ENCODE measurements at regions not wholly inside any gene's neighbourhood (a gene's known extent, or its start where the extent isn't known, plus 50 kb on each side); places are given as distances from the start of the nearest gene placed in this dataset.

DNA sequence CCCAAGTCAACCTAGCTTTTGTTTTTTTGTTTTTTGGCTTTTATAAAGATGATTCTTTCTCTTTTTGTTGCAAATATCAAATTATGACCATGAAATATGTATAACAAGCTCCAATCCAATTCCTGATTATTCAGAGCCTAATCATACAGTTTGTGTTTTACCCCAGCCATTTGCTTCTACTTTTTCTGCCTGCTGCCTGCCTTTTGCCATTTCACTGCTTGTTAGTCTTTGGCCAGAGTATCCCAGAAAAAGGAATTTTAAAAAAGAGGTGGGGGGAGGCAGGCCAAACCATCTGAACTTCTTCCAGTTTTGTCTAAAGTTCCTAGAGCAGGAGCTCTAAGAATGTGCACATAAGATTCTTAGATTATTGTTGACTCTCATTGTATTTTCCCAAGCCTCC, 211.9 kb upstream of the VRK2 start:
- H3K27me3 ChIP-seq: no peaks in the 10 kb centered on the region
- H3K27ac ChIP-seq: no peak overlapping the region
- H3K4me1 ChIP-seq: no peaks in the 10 kb centered on the region
- TF ChIP-seq POLR2A (IDR thresholded peaks at IDR 0.05): no peak
- TF ChIP-seq, protein P1, sequence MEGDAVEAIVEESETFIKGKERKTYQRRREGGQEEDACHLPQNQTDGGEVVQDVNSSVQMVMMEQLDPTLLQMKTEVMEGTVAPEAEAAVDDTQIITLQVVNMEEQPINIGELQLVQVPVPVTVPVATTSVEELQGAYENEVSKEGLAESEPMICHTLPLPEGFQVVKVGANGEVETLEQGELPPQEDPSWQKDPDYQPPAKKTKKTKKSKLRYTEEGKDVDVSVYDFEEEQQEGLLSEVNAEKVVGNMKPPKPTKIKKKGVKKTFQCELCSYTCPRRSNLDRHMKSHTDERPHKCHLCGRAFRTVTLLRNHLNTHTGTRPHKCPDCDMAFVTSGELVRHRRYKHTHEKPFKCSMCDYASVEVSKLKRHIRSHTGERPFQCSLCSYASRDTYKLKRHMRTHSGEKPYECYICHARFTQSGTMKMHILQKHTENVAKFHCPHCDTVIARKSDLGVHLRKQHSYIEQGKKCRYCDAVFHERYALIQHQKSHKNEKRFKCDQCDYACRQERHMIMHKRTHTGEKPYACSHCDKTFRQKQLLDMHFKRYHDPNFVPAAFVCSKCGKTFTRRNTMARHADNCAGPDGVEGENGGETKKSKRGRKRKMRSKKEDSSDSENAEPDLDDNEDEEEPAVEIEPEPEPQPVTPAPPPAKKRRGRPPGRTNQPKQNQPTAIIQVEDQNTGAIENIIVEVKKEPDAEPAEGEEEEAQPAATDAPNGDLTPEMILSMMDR (IDR thresholded peaks at IDR 0.05): no peak
- no peaks in the 10 kb centered on the region for H3K36me3 ChIP-seq
- DNase-seq: no peak
- H3K9me3 ChIP-seq: no peaks in the 10 kb centered on the region
- no peak overlapping the region for H3K4me3 ChIP-seq

DNA sequence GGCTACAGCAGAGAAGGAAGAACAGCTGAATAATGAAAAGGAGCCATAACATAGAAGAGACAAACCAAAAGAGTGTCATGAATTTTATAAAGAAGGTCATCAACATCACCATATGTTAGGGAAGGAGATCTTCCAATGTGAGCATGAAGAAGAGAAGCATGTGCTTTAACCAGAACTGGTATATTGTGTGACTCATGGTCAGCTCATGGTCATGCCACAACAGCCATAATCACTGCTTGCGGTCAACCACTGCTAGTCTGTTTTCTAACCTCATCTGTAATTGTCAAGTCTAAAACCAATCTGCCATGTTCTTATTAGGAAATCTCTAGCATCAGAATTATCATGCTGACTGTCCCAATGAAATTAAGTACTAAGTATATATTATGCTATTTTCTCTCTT, 204.1 kb upstream of the VRK2 start:
- H3K4me1 ChIP-seq: no peaks in the 10 kb centered on the region
- H3K4me3 ChIP-seq: no peak overlapping the region
- no peaks in the 10 kb centered on the region for H3K27me3 ChIP-seq
- H3K36me3 ChIP-seq: no peaks in the 10 kb centered on the region
- H3K9me3 ChIP-seq: no peaks in the 10 kb centered on the region
- H3K27ac ChIP-seq: no peak overlapping the region
- TF ChIP-seq POLR2A (IDR thresholded peaks at IDR 0.05): no peak
- TF ChIP-seq, protein P1 (IDR thresholded peaks at IDR 0.05): no peak
- no peak for DNase-seq

DNA sequence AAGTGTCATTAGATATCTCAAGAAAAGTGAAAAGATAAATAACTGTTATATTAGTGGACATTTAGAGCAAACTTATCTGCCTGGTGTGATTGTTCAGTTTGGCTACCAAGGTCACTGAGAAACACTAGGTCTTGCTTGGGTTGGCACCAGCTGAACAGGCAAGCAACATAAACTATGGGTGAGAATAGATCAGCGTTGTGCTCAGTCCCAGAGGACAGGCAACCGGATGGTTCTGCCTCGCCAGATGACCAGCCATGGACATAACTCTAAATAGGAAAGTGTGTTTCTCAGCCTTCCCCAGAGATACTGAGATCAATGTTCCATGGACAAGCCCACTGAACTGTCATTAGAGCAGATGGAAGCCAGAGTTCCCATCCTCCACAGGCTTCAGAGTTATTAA, 203.4 kb upstream of the VRK2 start:
- no peak overlapping the region for H3K27ac ChIP-seq
- H3K9me3 ChIP-seq: no peaks in the 10 kb centered on the region
- no peak for DNase-seq
- no peaks in the 10 kb centered on the region for H3K27me3 ChIP-seq
- TF ChIP-seq, protein P1 (IDR thresholded peaks at IDR 0.05): no peak
- no peak for TF ChIP-seq POLR2A (IDR thresholded peaks at IDR 0.05)
- H3K4me1 ChIP-seq: no peaks in the 10 kb centered on the region
- H3K36me3 ChIP-seq: no peaks in the 10 kb centered on the region
- H3K4me3 ChIP-seq: no peak overlapping the region

DNA sequence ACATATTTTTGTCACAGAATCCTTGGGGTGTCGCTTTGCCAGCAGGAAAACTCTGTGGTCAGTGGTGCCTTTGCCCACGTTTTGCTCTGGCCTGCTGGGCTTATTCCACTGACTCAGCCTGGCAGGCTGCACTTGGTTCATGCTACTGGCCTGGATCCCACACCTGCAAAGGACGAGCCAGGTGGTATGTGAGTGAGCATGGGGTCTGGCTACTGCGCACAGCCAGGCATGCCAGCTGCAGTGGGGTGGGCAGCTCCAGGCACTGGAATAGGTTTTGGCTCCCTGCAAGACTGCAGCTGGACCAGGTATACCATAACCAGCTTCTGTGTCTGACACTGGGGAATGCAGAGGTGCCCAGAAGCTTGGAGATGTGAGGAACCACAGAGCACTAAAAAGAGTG, 197.9 kb upstream of the VRK2 start:
- no peaks in the 10 kb centered on the region for H3K27me3 ChIP-seq
- H3K36me3 ChIP-seq: no peaks in the 10 kb centered on the region
- DNase-seq: no peak
- no peak overlapping the region for H3K4me3 ChIP-seq
- H3K9me3 ChIP-seq: no peaks in the 10 kb centered on the region
- TF ChIP-seq, protein P1 (IDR thresholded peaks at IDR 0.05): no peak
- no peak for TF ChIP-seq POLR2A (IDR thresholded peaks at IDR 0.05)
- no peaks in the 10 kb centered on the region for H3K4me1 ChIP-seq
- no peak overlapping the region for H3K27ac ChIP-seq

DNA sequence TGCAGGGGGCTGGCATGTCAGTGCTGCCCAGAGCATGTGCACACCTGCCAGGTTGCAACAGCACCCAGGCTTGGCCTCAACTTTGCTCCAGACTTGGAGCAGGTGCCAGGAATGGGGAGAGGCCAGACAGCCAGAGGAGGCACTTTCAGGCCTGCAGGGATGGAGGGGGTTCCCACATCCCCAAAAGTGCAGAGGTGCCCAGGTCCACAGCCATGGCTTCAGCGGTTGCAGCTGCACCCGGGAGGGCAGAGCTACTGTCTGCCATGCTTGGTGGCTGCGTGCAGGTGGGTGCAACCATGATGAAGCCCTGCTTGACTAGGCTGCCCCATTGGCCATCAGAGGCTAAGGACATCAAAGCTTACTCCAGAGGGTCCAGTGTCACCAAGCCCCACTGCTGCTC, 196.8 kb upstream of the VRK2 start:
- Histone ChIP-seq H3K4me3 (no peak overlapping the region), H3K4me1 (no peaks in the 10 kb centered on the region), H3K36me3 (no peaks in the 10 kb centered on the region), H3K27me3 (no peaks in the 10 kb centered on the region), H3K27ac (no peak overlapping the region), H3K9me3 (no peaks in the 10 kb centered on the region)
- no peak for TF ChIP-seq POLR2A (IDR thresholded peaks at IDR 0.05)
- TF ChIP-seq, protein P1 (IDR thresholded peaks at IDR 0.05): no peak
- no peak for DNase-seq

DNA sequence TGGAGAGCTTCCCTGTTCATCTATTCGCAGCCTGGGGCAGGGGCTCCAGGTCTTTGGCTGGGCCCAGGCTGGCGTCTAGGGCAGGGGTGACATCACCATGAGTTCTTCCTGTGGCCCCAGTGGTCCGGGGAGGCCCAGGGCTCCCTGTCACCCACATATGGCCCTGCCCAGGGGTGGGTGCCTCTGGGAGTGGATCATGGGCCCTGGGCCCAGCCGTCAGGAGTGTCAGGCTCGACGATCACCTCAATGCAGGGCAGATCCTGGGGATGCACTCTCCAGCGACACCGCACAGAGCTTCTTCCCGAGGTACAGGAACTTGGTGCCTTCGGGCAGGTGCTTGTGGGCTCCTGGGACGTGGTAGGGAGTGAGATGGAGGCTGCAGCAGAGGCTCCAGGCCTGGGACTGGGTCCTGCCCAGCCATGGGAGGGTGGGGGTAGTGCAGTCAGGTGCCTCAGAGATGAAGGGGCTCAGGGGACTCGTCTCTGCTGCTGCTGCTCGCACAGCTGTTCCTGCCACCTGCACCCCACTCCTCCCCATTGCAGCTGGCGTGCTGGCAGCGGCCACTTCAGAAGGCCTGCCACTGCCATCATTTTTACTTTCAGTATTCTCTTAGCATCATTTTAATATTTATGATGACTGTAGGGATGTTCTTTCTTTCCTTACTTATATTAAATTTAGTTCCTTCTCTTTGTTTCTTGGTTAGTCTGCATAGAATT, 196.0 kb upstream of the VRK2 start:
- no peaks in the 10 kb centered on the region for H3K27me3 ChIP-seq
- TF ChIP-seq, protein P1 (IDR thresholded peaks at IDR 0.05): no peak
- no peak for TF ChIP-seq POLR2A (IDR thresholded peaks at IDR 0.05)
- no peak for DNase-seq
- H3K36me3 ChIP-seq: no peaks in the 10 kb centered on the region
- H3K4me3 ChIP-seq: no peak overlapping the region
- no peaks in the 10 kb centered on the region for H3K9me3 ChIP-seq
- H3K4me1 ChIP-seq: no peaks in the 10 kb centered on the region
- no peak overlapping the region for H3K27ac ChIP-seq
